Peyer's patch (tissue), 4 donors: ENCODE measurements at regions not wholly inside any gene's neighbourhood (a gene's known extent, or its start where the extent isn't known, plus 50 kb on each side); places are given as distances from the start of the nearest gene placed in this dataset.

ENCODE experiments used
- CTCF ChIP-seq, 6 experiments: fragments of 450-650 bp in 4 of 6; fragments of 200-600 bp in 2 of 6; sonication (generic) in 1 of 6; IDR thresholded peaks; one replicate each; pipeline ENCODE4 v1.5.1; 2017 to 2019; ENCODE audit warnings: antibody characterized with exemption in 6 of 6, mild to moderate bottlenecking in 3 of 6, moderate library complexity in 1 of 6
- POLR2A ChIP-seq, 2 donors: fragments of 450-650 bp; IDR thresholded peaks; one replicate each; pipeline ENCODE4 v1.5.1; 2017; ENCODE audit warnings: antibody characterized with exemption in 2 of 2, mild to moderate bottlenecking in 2 of 2, moderate library complexity in 2 of 2

- TF ChIP-seq CTCF (IDR thresholded peaks at IDR 0.05) (no peak), POLR2A (IDR thresholded peaks at IDR 0.05) (no peak)
Observed at GRCh38 chr3:159938714-159939113, 49.9 kb upstream of the IL12A start.
